ENCODE measurements at regions not wholly inside any gene's neighbourhood (a gene's known extent, or its start where the extent isn't known, plus 50 kb on each side); places are given as distances from the start of the nearest gene placed in this dataset.

- TF ChIP-seq EZH2phosphoT487 (IDR thresholded peaks at IDR 0.05; ENCODE audit: low read depth) (no peak), CTCF (IDR thresholded peaks at IDR 0.05; ENCODE audit: low read depth, low read length) (no peak)
These were observed 80.5 kb downstream of the ZIC3 start for GRCh38 chrX:137646472-137646871.
